Mesothelial cell of epicardium (in vitro differentiated cells): ENCODE measurements at regions not wholly inside any gene's neighbourhood (a gene's known extent, or its start where the extent isn't known, plus 50 kb on each side); places are given as distances from the start of the nearest gene placed in this dataset.

Experiments used
- DNase-seq, 2 experiments: peaks; one replicate each; pipeline ENCODE4 v3.0.0; 2021; ENCODE audit warnings: low spot score in 2 of 2; ENCODE audit not compliant: unreplicated experiment in 2 of 2
- H3K27ac Mint-ChIP-seq: 2 replicates; pipeline ENCODE4 v1.8.0; 2021; ENCODE audit warnings: mixed read lengths
- H3K27me3 Mint-ChIP-seq: 2 replicates; pipeline ENCODE4 v1.8.0; 2021; ENCODE audit warnings: low read depth, mixed read lengths
- H3K36me3 Mint-ChIP-seq: 2 replicates; pipeline ENCODE4 v1.8.0; 2021; ENCODE audit warnings: mixed read lengths
- H3K4me1 Mint-ChIP-seq: 2 replicates; pipeline ENCODE4 v1.8.0; 2021; ENCODE audit warnings: mixed read lengths
- H3K4me3 Mint-ChIP-seq: 2 replicates; pipeline ENCODE4 v1.8.0; 2021; ENCODE audit warnings: mild to moderate bottlenecking, moderate library complexity, mixed read lengths
- H3K9me3 Mint-ChIP-seq: 2 replicates; pipeline ENCODE4 v1.8.0; 2021; ENCODE audit warnings: mixed read lengths
- CTCF ChIP-seq: fragments of 200-600 bp; sonication (generic); IDR thresholded peaks from one replicate; pipeline ENCODE4 v1.5.0; 2021; ENCODE audit warnings: antibody characterized with exemption; ENCODE audit not compliant: unreplicated experiment

- Mint-ChIP-seq H3K27me3 (peaks cover 37% of the 10 kb centered on the region), H3K4me1 (no peaks in the 10 kb centered on the region), H3K27ac (no peak overlapping the region), H3K4me3 (no peak overlapping the region), H3K36me3 (no peaks in the 10 kb centered on the region), H3K9me3 (peaks cover 7% of the 10 kb centered on the region)
- no peak for TF ChIP-seq CTCF
- DNase-seq = no peak
Measured at GRCh38 chr10:117927871-117928270, 118.9 kb downstream of the RAB11FIP2 start.

GRCh38 chr10:117928281-117928680 is 118.5 kb downstream of the RAB11FIP2 start:
- Mint-ChIP-seq H3K4me3 (no peak overlapping the region), H3K27ac (no peak overlapping the region), H3K36me3 (no peaks in the 10 kb centered on the region), H3K9me3 (peaks cover 7% of the 10 kb centered on the region), H3K4me1 (no peaks in the 10 kb centered on the region), H3K27me3 (peaks cover 32% of the 10 kb centered on the region)
- TF ChIP-seq CTCF = no peak
- no peak for DNase-seq

- H3K27me3 Mint-ChIP-seq = peaks cover 32% of the 10 kb centered on the region
- H3K27ac Mint-ChIP-seq = no peak overlapping the region
- H3K9me3 Mint-ChIP-seq = peaks cover 7% of the 10 kb centered on the region
- DNase-seq = no peak
- H3K36me3 Mint-ChIP-seq = no peaks in the 10 kb centered on the region
- no peak for TF ChIP-seq CTCF
- no peaks in the 10 kb centered on the region for H3K4me1 Mint-ChIP-seq
- no peak overlapping the region for H3K4me3 Mint-ChIP-seq
Measured at GRCh38 chr10:117928741-117929140, 118.0 kb downstream of the RAB11FIP2 start.

- Mint-ChIP-seq H3K9me3 (peaks cover 7% of the 10 kb centered on the region), H3K36me3 (no peaks in the 10 kb centered on the region), H3K4me3 (no peak overlapping the region), H3K27me3 (peaks cover 32% of the 10 kb centered on the region), H3K4me1 (no peaks in the 10 kb centered on the region), H3K27ac (no peak overlapping the region)
- no peak for DNase-seq
- TF ChIP-seq CTCF = no peak
Measured at GRCh38 chr10:117929327-117930067, 117.2 kb downstream of the RAB11FIP2 start.

GRCh38 chr10:117931078-117931477 is 115.7 kb downstream of the RAB11FIP2 start:
- Mint-ChIP-seq H3K4me3 (no peak overlapping the region), H3K27ac (no peak overlapping the region), H3K27me3 (peaks cover 28% of the 10 kb centered on the region), H3K4me1 (no peaks in the 10 kb centered on the region), H3K9me3 (peaks cover 7% of the 10 kb centered on the region), H3K36me3 (no peaks in the 10 kb centered on the region)
- TF ChIP-seq CTCF = no peak
- no peak for DNase-seq
